ENCODE measurements at regions not wholly inside any gene's neighbourhood (a gene's known extent, or its start where the extent isn't known, plus 50 kb on each side); places are given as distances from the start of the nearest gene placed in this dataset.
A peak's percentile ranks its signal among the peaks of the same experiment; 100 is the strongest.

GRCh38 chr5:167915237-167915636 lies 376.2 kb upstream of the WWC1 start:
- DNase-seq (ENCODE audit: low spot score) (no peak), ATAC-seq (ENCODE audit: low read depth) (no peak)
- no peak overlapping the region for H3K4me3 ChIP-seq (ENCODE audit: severe bottlenecking)
- no peaks in the 10 kb centered on the region for H3K27me3 ChIP-seq (ENCODE audit: insufficient read depth, poor library complexity, severe bottlenecking)
- H3K36me3 ChIP-seq (ENCODE audit: low read depth), result no peaks in the 10 kb centered on the region
- peaks cover 5% of the 10 kb centered on the region for H3K4me1 ChIP-seq (ENCODE audit: insufficient read depth, poor library complexity, severe bottlenecking)
- H3K9me3 ChIP-seq (ENCODE audit: severe bottlenecking), result no peaks in the 10 kb centered on the region
- no peak for TF ChIP-seq CTCF (IDR thresholded peaks at IDR 0.05; ENCODE audit: poor library complexity, severe bottlenecking)
- H3K27ac ChIP-seq (ENCODE audit: poor library complexity, severe bottlenecking), result no peak overlapping the region

- DNase-seq (ENCODE audit: low spot score), result no peak
- ATAC-seq (ENCODE audit: low read depth), result no peak; the same call in 2 of the 3 replicates
Observed at GRCh38 chr5:167916261-167916691, 375.2 kb upstream of the WWC1 start.

GRCh38 chr5:167916706-167917105 lies 374.7 kb upstream of the WWC1 start:
- H3K4me3 ChIP-seq (ENCODE audit: severe bottlenecking), result no peak overlapping the region
- peaks cover 5% of the 10 kb centered on the region for H3K4me1 ChIP-seq (ENCODE audit: insufficient read depth, poor library complexity, severe bottlenecking)
- H3K27me3 ChIP-seq (ENCODE audit: insufficient read depth, poor library complexity, severe bottlenecking), result no peaks in the 10 kb centered on the region
- TF ChIP-seq CTCF (IDR thresholded peaks at IDR 0.05; ENCODE audit: poor library complexity, severe bottlenecking), result no peak
- ATAC-seq (ENCODE audit: low read depth) (0 out of 3 replicates have a peak, but pooled peaks have one; percentile 20), DNase-seq (ENCODE audit: low spot score) (no peak)
- H3K36me3 ChIP-seq (ENCODE audit: low read depth), result no peaks in the 10 kb centered on the region
- H3K27ac ChIP-seq (ENCODE audit: poor library complexity, severe bottlenecking), result no peak overlapping the region
- no peaks in the 10 kb centered on the region for H3K9me3 ChIP-seq (ENCODE audit: severe bottlenecking)

More at GRCh38 chr5:167916261-167916691, 375.2 kb upstream of the WWC1 start:
- H3K36me3 ChIP-seq (ENCODE audit: low read depth), result no peaks in the 10 kb centered on the region
- H3K9me3 ChIP-seq (ENCODE audit: severe bottlenecking), result no peaks in the 10 kb centered on the region
- H3K4me1 ChIP-seq (ENCODE audit: insufficient read depth, poor library complexity, severe bottlenecking), result peaks cover 5% of the 10 kb centered on the region
- H3K4me3 ChIP-seq (ENCODE audit: severe bottlenecking), result no peak overlapping the region
- no peaks in the 10 kb centered on the region for H3K27me3 ChIP-seq (ENCODE audit: insufficient read depth, poor library complexity, severe bottlenecking)
- H3K27ac ChIP-seq (ENCODE audit: poor library complexity, severe bottlenecking), result no peak overlapping the region
- no peak for TF ChIP-seq CTCF (IDR thresholded peaks at IDR 0.05; ENCODE audit: poor library complexity, severe bottlenecking)

GRCh38 chr5:167918184-167918812 lies 373.1 kb upstream of the WWC1 start:
- Histone ChIP-seq H3K27me3 (ENCODE audit: insufficient read depth, poor library complexity, severe bottlenecking) (no peaks in the 10 kb centered on the region), H3K9me3 (ENCODE audit: severe bottlenecking) (no peaks in the 10 kb centered on the region), H3K27ac (ENCODE audit: poor library complexity, severe bottlenecking) (no peak overlapping the region), H3K4me1 (ENCODE audit: insufficient read depth, poor library complexity, severe bottlenecking) (peaks cover 5% of the 10 kb centered on the region), H3K4me3 (ENCODE audit: severe bottlenecking) (no peak overlapping the region), H3K36me3 (ENCODE audit: low read depth) (no peaks in the 10 kb centered on the region)
- DNase-seq (ENCODE audit: low spot score) (no peak), ATAC-seq (ENCODE audit: low read depth) (no peak)
- no peak for TF ChIP-seq CTCF (IDR thresholded peaks at IDR 0.05; ENCODE audit: poor library complexity, severe bottlenecking)

- Histone ChIP-seq H3K27me3 (ENCODE audit: insufficient read depth, poor library complexity, severe bottlenecking) (no peaks in the 10 kb centered on the region), H3K27ac (ENCODE audit: poor library complexity, severe bottlenecking) (no peak overlapping the region)
- no peak for ATAC-seq (ENCODE audit: low read depth)
Observed at GRCh38 chr5:167918813-167919483, 372.5 kb upstream of the WWC1 start.

More at GRCh38 chr5:167918813-167919483, 372.5 kb upstream of the WWC1 start:
- DNase-seq (ENCODE audit: low spot score), result no peak
- Histone ChIP-seq H3K4me3 (ENCODE audit: severe bottlenecking) (no peak overlapping the region), H3K36me3 (ENCODE audit: low read depth) (no peaks in the 10 kb centered on the region), H3K4me1 (ENCODE audit: insufficient read depth, poor library complexity, severe bottlenecking) (peaks cover 5% of the 10 kb centered on the region), H3K9me3 (ENCODE audit: severe bottlenecking) (no peaks in the 10 kb centered on the region)
- no peak for TF ChIP-seq CTCF (IDR thresholded peaks at IDR 0.05; ENCODE audit: poor library complexity, severe bottlenecking)
